H54 (cell line): ENCODE measurements at regions not wholly inside any gene's neighbourhood (a gene's known extent, or its start where the extent isn't known, plus 50 kb on each side); places are given as distances from the start of the nearest gene placed in this dataset.
A peak's percentile ranks its signal among the peaks of the same experiment; 100 is the strongest.

Source experiments
- DNase-seq: peaks from one replicate; pipeline ENCODE4 v3.0.0; 2011; ENCODE audit warnings: low spot score, mixed read lengths; ENCODE audit not compliant: insufficient read length
- FAIRE-seq: peaks from 3 replicates; lab custom pipeline; 2011; peaks lifted over from hg19 to GRCh38; lab: Jason Lieb, UNC
- POLR2A ChIP-seq: IDR thresholded peaks from 2 replicates; pipeline ENCODE4 v1.6.1; 2011; ENCODE audit warnings: low read depth, mild to moderate bottlenecking, low read length

- peak; percentile 41 for DNase-seq
- no peak for TF ChIP-seq POLR2A
- FAIRE-seq, result no peak
Measured at GRCh38 chr11:45444796-45445195, 158.7 kb upstream of the SYT13 start.

GRCh38 chr11:45440111-45440510 is 154.0 kb upstream of the SYT13 start:
- FAIRE-seq, result no peak
- DNase-seq, result no peak
- no peak for TF ChIP-seq POLR2A

GRCh38 chr11:45436966-45437365 is 150.8 kb upstream of the SYT13 start:
- FAIRE-seq (no peak), DNase-seq (no peak)
- TF ChIP-seq POLR2A, result no peak

GRCh38 chr11:45436118-45436517 is 150.0 kb upstream of the SYT13 start:
- TF ChIP-seq POLR2A, result no peak
- FAIRE-seq (no peak), DNase-seq (no peak)

- DNase-seq, result no peak
- no peak for TF ChIP-seq POLR2A
- no peak for FAIRE-seq
Measured at GRCh38 chr11:45435706-45436105, 149.6 kb upstream of the SYT13 start.

GRCh38 chr11:45432910-45433309 is 146.8 kb upstream of the SYT13 start:
- TF ChIP-seq POLR2A, result no peak
- FAIRE-seq (no peak), DNase-seq (no peak)

GRCh38 chr11:45432100-45432499 is 146.0 kb upstream of the SYT13 start:
- TF ChIP-seq POLR2A, result no peak
- FAIRE-seq (no peak), DNase-seq (no peak)

- DNase-seq (no peak), FAIRE-seq (no peak)
Measured at GRCh38 chr11:45431046-45432018, 145.2 kb upstream of the SYT13 start.

GRCh38 chr11:45430361-45430760 is 144.2 kb upstream of the SYT13 start:
- TF ChIP-seq POLR2A, result no peak
- DNase-seq (no peak), FAIRE-seq (no peak)

More at GRCh38 chr11:45431046-45432018, 145.2 kb upstream of the SYT13 start:
- TF ChIP-seq POLR2A, result no peak

- no peak for FAIRE-seq
- DNase-seq, result no peak
- TF ChIP-seq POLR2A, result no peak
Measured at GRCh38 chr11:45429719-45430118, 143.6 kb upstream of the SYT13 start.

- no peak for FAIRE-seq
- DNase-seq, result no peak
- no peak for TF ChIP-seq POLR2A
Measured at GRCh38 chr11:45428541-45429230, 142.5 kb upstream of the SYT13 start.

GRCh38 chr11:45428116-45428515 is 142.0 kb upstream of the SYT13 start:
- FAIRE-seq (no peak), DNase-seq (no peak)
- no peak for TF ChIP-seq POLR2A

- FAIRE-seq, result no peak
- no peak for TF ChIP-seq POLR2A
Measured at GRCh38 chr11:45424411-45425180, 138.5 kb upstream of the SYT13 start.

More at GRCh38 chr11:45424411-45425180, 138.5 kb upstream of the SYT13 start:
- no peak for DNase-seq
